H1 (cell line): ENCODE measurements at regions not wholly inside any gene's neighbourhood (a gene's known extent, or its start where the extent isn't known, plus 50 kb on each side); places are given as distances from the start of the nearest gene placed in this dataset.

Source experiments
- CTCF ChIA-PET: fragments of 300-600 bp; sonication (Branson Sonifier 250); formaldehyde crosslinking; loops from one replicate; lab custom pipeline; 2021; ENCODE audit not compliant: partially characterized antibody; lab: Charles Lee
- POLR2A ChIA-PET: fragments of 300-600 bp; sonication (Branson Sonifier 250); formaldehyde crosslinking; loops from one replicate; lab custom pipeline; 2021; ENCODE audit warnings: inconsistent platforms; ENCODE audit not compliant: partially characterized antibody; lab: Charles Lee
- DNase-seq, 2 experiments: peaks; one replicate each; pipeline versions ENCODE4 v3.0.0 to v3.0.0-alpha.2; 2010 to 2022; ENCODE audit warnings: low spot score in 2 of 2, low read depth in 1 of 2, mixed read lengths in 1 of 2
- FAIRE-seq: peaks from 2 replicates; lab custom pipeline; 2011; peaks lifted over from hg19 to GRCh38; lab: Jason Lieb, UNC
- H2AFZ ChIP-seq: 2 replicates; pipeline ENCODE4 v1.8.1; 2012; ENCODE audit warnings: low read length, inconsistent platforms
- H2AK5ac ChIP-seq: 2 replicates; pipeline ENCODE4 v1.6.1; 2013; ENCODE audit warnings: low read depth, low read length
- H2BK120ac ChIP-seq: replicated peaks from 2 replicates; pipeline ENCODE3; 2013; ENCODE audit warnings: low read depth, low read length, inconsistent platforms
- H2BK12ac ChIP-seq: 2 replicates; pipeline ENCODE4 v1.6.1; 2013; ENCODE audit warnings: low read depth, low read length
- H2BK15ac ChIP-seq: 2 replicates; pipeline ENCODE4 v1.6.1; 2013; ENCODE audit warnings: low read length
- H2BK20ac ChIP-seq: 2 replicates; pipeline ENCODE4 v1.6.1; 2013; ENCODE audit warnings: low read length
- H2BK5ac ChIP-seq: 2 replicates; pipeline ENCODE4 v1.6.1; 2013; ENCODE audit warnings: low read depth, low read length
- H3K14ac ChIP-seq: 2 replicates; pipeline ENCODE4 v1.6.1; 2013; ENCODE audit warnings: inconsistent platforms; ENCODE audit not compliant: insufficient read length
- H3K18ac ChIP-seq: 2 replicates; pipeline ENCODE4 v1.6.1; 2013; ENCODE audit warnings: low read length; ENCODE audit errors: extremely low read depth
- H3K23ac ChIP-seq: 2 replicates; pipeline ENCODE4 v1.6.1; 2013; ENCODE audit warnings: inconsistent platforms; ENCODE audit not compliant: insufficient read length
- H3K23me2 ChIP-seq: 2 replicates; pipeline ENCODE4 v1.6.1; 2013; ENCODE audit warnings: low read depth, low read length
- H3K27ac ChIP-seq: 2 replicates; pipeline ENCODE4 v1.6.1; 2011; ENCODE audit warnings: low read depth, low read length, inconsistent platforms
- H3K27me3 ChIP-seq, 4 experiments: replicated peaks in 1 of 4; 1 replicate in 1 of 4; 2 replicates in 3 of 4; pipeline versions ENCODE4 v1.6.1 to v1.8.1; 2011 to 2013; ENCODE audit warnings: low read length in 3 of 4, mild to moderate bottlenecking in 3 of 4, inconsistent platforms in 2 of 4, mixed read lengths in 2 of 4, moderate library complexity in 1 of 4; ENCODE audit not compliant: control insufficient read depth in 3 of 4, insufficient read depth in 3 of 4; ENCODE audit errors: extremely low read depth in 1 of 4
- H3K36me3 ChIP-seq, 4 experiments: 2 replicates each; pipeline versions ENCODE4 v1.6.1 to v1.8.1; 2011 to 2013; ENCODE audit warnings: mild to moderate bottlenecking in 4 of 4, low read length in 3 of 4, moderate library complexity in 2 of 4, control low read depth in 1 of 4, inconsistent platforms in 1 of 4; ENCODE audit not compliant: insufficient read depth in 4 of 4, control insufficient read depth in 2 of 4
- H3K4ac ChIP-seq: replicated peaks from 2 replicates; pipeline ENCODE3; 2013; ENCODE audit warnings: low read length, low read depth, mixed read lengths, inconsistent platforms; ENCODE audit not compliant: insufficient read length
- H3K4me1 ChIP-seq, 4 experiments: replicated peaks in 1 of 4; 1 replicate in 1 of 4; 2 replicates in 3 of 4; pipeline versions ENCODE4 v1.6.1 to v1.8.1; 2011 to 2013; ENCODE audit warnings: low read length in 3 of 4, inconsistent platforms in 2 of 4, mixed read lengths in 1 of 4; ENCODE audit not compliant: insufficient read depth in 4 of 4, control insufficient read depth in 3 of 4
- H3K4me2 ChIP-seq, 2 experiments: 2 replicates each; pipeline versions ENCODE4 v1.6.1 to v1.8.1; 2011 to 2013; ENCODE audit warnings: low read depth in 2 of 2, low read length in 2 of 2, control low read depth in 1 of 2, inconsistent platforms in 1 of 2, mild to moderate bottlenecking in 1 of 2; ENCODE audit not compliant: insufficient read depth in 1 of 2
- H3K4me3 ChIP-seq, 4 experiments: fragments of 200-600, 300-600 bp in 1 of 4; sonication (generic), shearing (Covaris generic), sonication (Bioruptor Twin) in 1 of 4; 2 replicates each; pipeline versions ENCODE4 v1.5.1 to v1.8.1; 2011 to 2016; ENCODE audit warnings: low read length in 4 of 4, low read depth in 3 of 4, control low read depth in 2 of 4, inconsistent platforms in 2 of 4, mild to moderate bottlenecking in 2 of 4, mixed read lengths in 1 of 4, moderate library complexity in 1 of 4; ENCODE audit not compliant: insufficient read depth in 2 of 4; ENCODE audit errors: extremely low read depth in 1 of 4
- H3K56ac ChIP-seq: replicated peaks from 2 replicates; pipeline ENCODE3; 2013; ENCODE audit warnings: low read depth, mild to moderate bottlenecking, mixed read lengths, low read length, inconsistent platforms; ENCODE audit not compliant: insufficient read length
- H3K79me1 ChIP-seq: 2 replicates; pipeline ENCODE4 v1.6.1; 2013; ENCODE audit warnings: low read depth, low read length, control low read depth
- H3K79me2 ChIP-seq, 2 experiments: 2 replicates each; pipeline versions ENCODE4 v1.6.1 to v1.8.1; 2012 to 2013; ENCODE audit warnings: low read length in 2 of 2, mild to moderate bottlenecking in 2 of 2, inconsistent platforms in 1 of 2; ENCODE audit not compliant: insufficient read depth in 2 of 2, control insufficient read depth in 1 of 2
- H3K9ac ChIP-seq, 4 experiments: replicated peaks in 1 of 4; 1 replicate in 1 of 4; 2 replicates in 3 of 4; pipeline versions ENCODE4 v1.6.1 to v1.8.1; 2011 to 2013; ENCODE audit warnings: low read depth in 3 of 4, low read length in 3 of 4, control low read depth in 2 of 4, mild to moderate bottlenecking in 2 of 4, moderate library complexity in 2 of 4, inconsistent platforms in 1 of 4; ENCODE audit errors: extremely low read depth in 1 of 4
- H3K9me3 ChIP-seq, 2 experiments: 2 replicates each; pipeline versions ENCODE4 v1.6.1 to v1.8.1; 2012 to 2013; ENCODE audit warnings: mild to moderate bottlenecking in 2 of 2, moderate library complexity in 2 of 2, control low read depth in 1 of 2, inconsistent platforms in 1 of 2, low read depth in 1 of 2, low read length in 1 of 2, mixed read lengths in 1 of 2; ENCODE audit not compliant: insufficient read depth in 2 of 2
- H4K20me1 ChIP-seq, 2 experiments: replicated peaks in 1 of 2; 2 replicates each; pipeline versions ENCODE3 to v1.8.1; 2011 to 2013; ENCODE audit warnings: inconsistent platforms in 2 of 2, low read length in 2 of 2, mild to moderate bottlenecking in 1 of 2; ENCODE audit not compliant: insufficient read depth in 2 of 2, control insufficient read depth in 1 of 2
- H4K5ac ChIP-seq: 2 replicates; pipeline ENCODE4 v1.6.1; 2013; ENCODE audit warnings: low read length, low read depth, mixed read lengths, inconsistent platforms; ENCODE audit not compliant: insufficient read length
- H4K8ac ChIP-seq: 2 replicates; pipeline ENCODE4 v1.8.0; 2013; ENCODE audit warnings: mild to moderate bottlenecking, moderate library complexity, low read length, inconsistent platforms; ENCODE audit not compliant: insufficient read depth; ENCODE audit errors: extremely low read depth
- H4K91ac ChIP-seq: replicated peaks from 2 replicates; pipeline ENCODE3; 2013; ENCODE audit warnings: low read length, mixed read lengths, inconsistent platforms; ENCODE audit not compliant: insufficient read length
- BRCA1 ChIP-seq: IDR thresholded peaks from 2 replicates; pipeline ENCODE4 v1.6.1; 2012; ENCODE audit warnings: low read depth, low read length, improper control_type of control experiment
- CTCF ChIP-seq, 3 experiments: IDR thresholded peaks; 1 replicate in 2 of 3; 2 replicates in 1 of 3; pipeline versions ENCODE4 v1.5.1 to v1.6.1; 2011; ENCODE audit warnings: low read length in 3 of 3, mild to moderate bottlenecking in 3 of 3, inconsistent platforms in 2 of 3, low read depth in 1 of 3, moderate library complexity in 1 of 3; ENCODE audit not compliant: insufficient read depth in 1 of 3; ENCODE audit errors: control extremely low read depth in 1 of 3
- E2F6 ChIP-seq: IDR thresholded peaks from 2 replicates; pipeline ENCODE4 v1.6.1; 2012; ENCODE audit warnings: inconsistent platforms
- EZH2 ChIP-seq: fragments of 200-600 bp; sonication (generic); IDR thresholded peaks from 2 replicates; pipeline ENCODE4 v1.7.1; 2012; ENCODE audit warnings: low read depth, mild to moderate bottlenecking, moderate library complexity, low read length, inconsistent platforms; ENCODE audit not compliant: severe bottlenecking
- HDAC2 ChIP-seq, 2 experiments: fragments of 300-600 bp in 1 of 2; sonication (generic) in 1 of 2; IDR thresholded peaks; 2 replicates each; pipeline ENCODE4 v1.6.1; 2011 to 2012; ENCODE audit warnings: low read depth in 2 of 2, low read length in 2 of 2, mild to moderate bottlenecking in 2 of 2, moderate library complexity in 2 of 2, borderline replicate concordance in 1 of 2, inconsistent platforms in 1 of 2
- SUZ12 ChIP-seq: fragments of 200-600 bp; sonication (generic); IDR thresholded peaks from 2 replicates; pipeline ENCODE4 v1.6.1; 2012; ENCODE audit warnings: mild to moderate bottlenecking, inconsistent platforms, low read length, moderate library complexity, mixed read lengths
- TAF1 ChIP-seq: IDR thresholded peaks from 2 replicates; pipeline ENCODE4 v1.6.1; 2011; ENCODE audit warnings: mild to moderate bottlenecking, low read depth, low read length
- TAF7 ChIP-seq: optimal IDR thresholded peaks from 2 replicates; pipeline ENCODE3; 2011; ENCODE audit warnings: low read depth, mild to moderate bottlenecking, inconsistent platforms, low read length, moderate library complexity, borderline replicate concordance
- WGBS, 2 experiments: shearing (Covaris generic) in 1 of 2; methylation state at CpG; one replicate each; pipeline versions ENCODE4 v1.1.6 to v1.1.7; 2013 to 2015; ENCODE audit warnings: low lambda C conversion rate in 2 of 2, mixed read lengths in 2 of 2, inconsistent platforms in 1 of 2, low coverage in 1 of 2, missing lambda C conversion rate in 1 of 2; ENCODE audit not compliant: insufficient replicate concordance in 2 of 2, insufficient coverage in 1 of 2, insufficient read length in 1 of 2; ENCODE audit errors: extremely low coverage in 1 of 2, missing lambda C conversion rate in 1 of 2; 5-methylcytosine and 5-hydroxymethylcytosine counted together

GRCh38 chr20:3312940-3313682 lies 74.1 kb upstream of the SLC4A11 start:
- no peaks in the 10 kb centered on the region for H3K79me1 ChIP-seq
- DNase-seq (no peak), FAIRE-seq (no peak)
- POLR2A ChIA-PET: no interaction called here
- H4K8ac ChIP-seq: no peak overlapping the region
- no peak overlapping the region for H3K18ac ChIP-seq
- H3K4me2 ChIP-seq: no peak overlapping the region
- no peak overlapping the region for H3K27ac ChIP-seq
- no peaks in the 10 kb centered on the region for H3K23me2 ChIP-seq
- H2BK5ac ChIP-seq: no peak overlapping the region
- H3K4me1 ChIP-seq: no peaks in the 10 kb centered on the region; a peak in 1 of 7 replicates
- no peaks in the 10 kb centered on the region for H3K9me3 ChIP-seq
- H2BK12ac ChIP-seq: no peak overlapping the region
- no peak overlapping the region for H3K4me3 ChIP-seq
- 97% methylated on average over 2 of the region's 2 CpGs; no CpG with 5 or more reads in 1 of the 2 experiments for WGBS, 2 experiments
- H2BK15ac ChIP-seq: no peak overlapping the region
- H2AK5ac ChIP-seq: no peak overlapping the region
- H3K4ac ChIP-seq: no peak overlapping the region
- H2BK20ac ChIP-seq: no peak overlapping the region
- H3K27me3 ChIP-seq: no peaks in the 10 kb centered on the region
- no peak overlapping the region for H2AFZ ChIP-seq
- no peak overlapping the region for H3K23ac ChIP-seq
- H4K5ac ChIP-seq: no peak overlapping the region
- CTCF ChIA-PET: interaction anchor here (0.6 to 5.0 kb wide), 4 partner anchors 8 to 197 kb away, joined by 4 to 51 read pairs (median 30); no protein-coding TSS in a partner anchor
- H3K9ac ChIP-seq: no peak overlapping the region
- H3K56ac ChIP-seq: no peak overlapping the region
- no peak overlapping the region for H4K91ac ChIP-seq
- H3K79me2 ChIP-seq: no peaks in the 10 kb centered on the region
- no peak overlapping the region for H3K14ac ChIP-seq
- no peaks in the 10 kb centered on the region for H3K36me3 ChIP-seq
- no peak overlapping the region for H2BK120ac ChIP-seq
- H4K20me1 ChIP-seq: no peaks in the 10 kb centered on the region
- no peak for TF ChIP-seq E2F6
- TF ChIP-seq HDAC2 (IDR thresholded peaks at IDR 0.05; ENCODE audit: borderline replicate concordance in 1 of 2, low read depth in 2 of 2, low read length in 2 of 2): no peak
- TF ChIP-seq BRCA1: no peak
- TF ChIP-seq TAF1: no peak
- no peak for TF ChIP-seq SUZ12
- TF ChIP-seq EZH2: no peak
- no peak for TF ChIP-seq CTCF (IDR thresholded peaks at IDR 0.05; ENCODE audit: control extremely low read depth in 1 of 3, insufficient read depth in 1 of 3, low read depth in 1 of 3, low read length in 3 of 3)
- no peak for TF ChIP-seq TAF7
